HEK293T (cell line): ENCODE measurements at regions not wholly inside any gene's neighbourhood (a gene's known extent, or its start where the extent isn't known, plus 50 kb on each side); places are given as distances from the start of the nearest gene placed in this dataset.

Source experiments
- BHLHE40 ChIP-seq: fragments of 450-650 bp; IDR thresholded peaks from 2 replicates; pipeline ENCODE4 v1.6.1; 2016; ENCODE audit warnings: mild to moderate bottlenecking, moderate library complexity, borderline replicate concordance
- ELF4 ChIP-seq: fragments of 450-650 bp; IDR thresholded peaks from 2 replicates; pipeline ENCODE4 v1.6.1; 2017; ENCODE audit warnings: antibody characterized with exemption
- FOXA1 ChIP-seq: fragments of 450-650 bp; IDR thresholded peaks from 2 replicates; pipeline ENCODE4 v1.6.1; 2016; ENCODE audit warnings: mild to moderate bottlenecking
- L3MBTL2 ChIP-seq: fragments of 450-650 bp; conservative IDR thresholded peaks from 2 replicates; pipeline ENCODE4 v1.6.1; 2016; ENCODE audit warnings: mild to moderate bottlenecking
- NFRKB ChIP-seq: fragments of 450-650 bp; IDR thresholded peaks from 2 replicates; pipeline ENCODE4 v1.6.1; 2016; ENCODE audit warnings: mild to moderate bottlenecking, moderate library complexity
- SP1 ChIP-seq: fragments of 450-650 bp; IDR thresholded peaks from 2 replicates; pipeline ENCODE4 v1.6.1; 2017
- SUZ12 ChIP-seq: fragments of 450-650 bp; IDR thresholded peaks from 2 replicates; pipeline ENCODE4 v1.6.1; 2016; ENCODE audit warnings: mild to moderate bottlenecking
- TARDBP ChIP-seq: fragments of 450-650 bp; IDR thresholded peaks from 2 replicates; pipeline ENCODE4 v1.6.1; 2016
- ZNF384 ChIP-seq: fragments of 450-650 bp; IDR thresholded peaks from 2 replicates; pipeline ENCODE4 v1.6.1; 2016

DNA sequence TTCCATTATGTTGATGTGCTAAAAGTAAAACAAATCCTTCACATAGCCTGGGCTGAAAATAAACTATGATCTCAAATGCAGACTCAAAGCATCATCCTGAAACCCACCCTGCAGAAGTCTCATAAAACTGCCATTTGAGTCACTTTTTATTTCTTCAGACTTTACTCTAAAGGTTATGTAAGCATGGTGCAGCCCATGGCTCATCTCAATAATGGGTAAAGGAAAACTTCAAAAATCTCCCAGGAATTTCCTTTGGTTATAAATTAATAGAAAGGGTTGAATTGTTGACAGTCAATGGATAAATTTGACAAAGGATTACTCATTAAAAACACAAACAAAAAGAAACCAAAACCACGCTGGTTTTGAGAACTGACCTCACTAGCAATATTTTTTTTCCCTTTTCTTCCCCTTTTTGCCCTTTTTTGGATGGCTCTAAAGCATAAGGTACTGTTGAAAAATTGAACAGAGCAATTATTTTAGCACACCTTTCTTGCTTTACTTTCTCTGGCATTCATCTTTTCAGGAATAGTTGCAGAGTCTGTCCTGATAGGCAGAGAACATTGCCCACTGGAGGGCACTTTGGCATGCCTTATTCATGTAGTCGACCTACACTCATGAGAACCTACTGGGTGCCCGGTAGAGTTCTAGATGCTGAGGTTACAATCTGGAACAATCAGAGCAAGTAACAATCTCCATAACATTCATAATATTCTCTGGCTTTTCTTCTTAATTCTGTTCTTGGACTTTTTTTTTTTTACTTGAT lies 191.4 kb downstream of the TMEM167A start:
- TF ChIP-seq SP1 (no peak), SUZ12 (no peak), FOXA1 (no peak), BHLHE40 (no peak), NFRKB (no peak), ELF4 (no peak), ZNF384 (no peak), TARDBP (no peak), L3MBTL2 (no peak)
